DND-41 (cell line): ENCODE measurements at regions not wholly inside any gene's neighbourhood (a gene's known extent, or its start where the extent isn't known, plus 50 kb on each side); places are given as distances from the start of the nearest gene placed in this dataset.

Experiments
- ATAC-seq: fragments of 200-7000 bp; cut with Tn5 transposase; 3 replicates; pipeline ENCODE4 v1.9.1; 2021; ENCODE audit warnings: low read depth; ENCODE audit not compliant: insufficient read depth
- DNase-seq: peaks from one replicate; pipeline ENCODE4 v3.0.0-alpha.2; 2020
- H2AFZ ChIP-seq: 2 replicates; pipeline ENCODE4 v1.6.0; 2012; ENCODE audit warnings: low read depth, low read length
- H3K27ac ChIP-seq: 2 replicates; pipeline ENCODE4 v1.5.1; 2012; ENCODE audit warnings: low read length, inconsistent platforms
- H3K27me3 ChIP-seq: fragments of 200-600 bp; sonication (generic); 2 replicates; pipeline ENCODE4 v1.6.0; 2012; ENCODE audit warnings: low read length, mild to moderate bottlenecking, inconsistent platforms; ENCODE audit not compliant: insufficient read depth, poor library complexity
- H3K36me3 ChIP-seq: 2 replicates; pipeline ENCODE4 v1.5.1; 2012; ENCODE audit warnings: low read length, inconsistent platforms; ENCODE audit not compliant: insufficient read depth
- H3K4me1 ChIP-seq: 2 replicates; pipeline ENCODE4 v1.5.1; 2012; ENCODE audit warnings: mild to moderate bottlenecking, low read length; ENCODE audit not compliant: insufficient read depth
- H3K4me2 ChIP-seq: 2 replicates; pipeline ENCODE4 v1.6.0; 2012; ENCODE audit warnings: mild to moderate bottlenecking, moderate library complexity, low read length, inconsistent platforms; ENCODE audit not compliant: insufficient read depth
- H3K4me3 ChIP-seq, 2 experiments: fragments of 200-600 bp in 1 of 2; shearing (Covaris generic) in 1 of 2; 2 replicates each; pipeline ENCODE4 v1.5.1; 2012 to 2016; ENCODE audit warnings: inconsistent platforms in 2 of 2, low read length in 2 of 2, mild to moderate bottlenecking in 2 of 2, low read depth in 1 of 2, moderate library complexity in 1 of 2
- H3K79me2 ChIP-seq: 2 replicates; pipeline ENCODE4 v1.6.0; 2012; ENCODE audit warnings: low read length, inconsistent platforms; ENCODE audit not compliant: insufficient read depth
- H3K9ac ChIP-seq: 2 replicates; pipeline ENCODE4 v1.6.0; 2012; ENCODE audit warnings: low read depth, mild to moderate bottlenecking, inconsistent platforms, low read length, moderate library complexity
- H3K9me3 ChIP-seq: 2 replicates; pipeline ENCODE4 v1.5.1; 2012; ENCODE audit warnings: low read length, moderate library complexity, mild to moderate bottlenecking, inconsistent platforms; ENCODE audit not compliant: insufficient read depth, severe bottlenecking
- H4K20me1 ChIP-seq: 2 replicates; pipeline ENCODE4 v1.6.0; 2012; ENCODE audit warnings: low read length; ENCODE audit not compliant: insufficient read depth
- EZH2 ChIP-seq: IDR thresholded peaks from 3 replicates; pipeline ENCODE4 v1.6.1; 2012; ENCODE audit warnings: borderline replicate concordance, low read depth, mild to moderate bottlenecking, moderate library complexity, low read length, inconsistent platforms; ENCODE audit not compliant: severe bottlenecking
- TF ChIP-seq, protein P1 (sequence below): IDR thresholded peaks from 2 replicates; pipeline ENCODE4 v1.5.1; 2012; ENCODE audit warnings: borderline replicate concordance, low read length, moderate library complexity, mild to moderate bottlenecking; ENCODE audit not compliant: poor library complexity, severe bottlenecking; ENCODE audit errors: extremely low read depth

DNA sequence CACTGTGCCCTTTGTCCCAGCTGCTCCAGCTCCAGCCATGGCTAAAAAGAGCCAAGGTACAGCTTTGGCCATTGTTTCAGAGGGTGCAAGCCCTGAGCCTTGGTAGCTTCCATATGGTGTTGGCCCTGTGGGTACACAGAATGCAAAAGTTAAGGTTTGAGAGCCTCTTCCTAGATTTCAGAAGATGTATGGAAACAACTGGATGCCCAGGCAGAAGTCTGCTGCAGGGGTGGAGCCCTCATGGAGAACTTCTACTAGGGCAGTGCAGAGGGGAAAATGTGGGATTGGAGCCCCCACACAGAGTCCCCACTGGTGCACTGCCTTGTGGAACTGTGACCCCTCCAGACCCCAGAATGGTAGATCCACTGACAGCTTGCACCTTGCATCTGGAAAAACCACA lies 70.9 kb upstream of the MSX1 start:
- Histone ChIP-seq H3K4me2 (no peak overlapping the region), H3K4me3 (no peak overlapping the region)
- TF ChIP-seq, protein P1, sequence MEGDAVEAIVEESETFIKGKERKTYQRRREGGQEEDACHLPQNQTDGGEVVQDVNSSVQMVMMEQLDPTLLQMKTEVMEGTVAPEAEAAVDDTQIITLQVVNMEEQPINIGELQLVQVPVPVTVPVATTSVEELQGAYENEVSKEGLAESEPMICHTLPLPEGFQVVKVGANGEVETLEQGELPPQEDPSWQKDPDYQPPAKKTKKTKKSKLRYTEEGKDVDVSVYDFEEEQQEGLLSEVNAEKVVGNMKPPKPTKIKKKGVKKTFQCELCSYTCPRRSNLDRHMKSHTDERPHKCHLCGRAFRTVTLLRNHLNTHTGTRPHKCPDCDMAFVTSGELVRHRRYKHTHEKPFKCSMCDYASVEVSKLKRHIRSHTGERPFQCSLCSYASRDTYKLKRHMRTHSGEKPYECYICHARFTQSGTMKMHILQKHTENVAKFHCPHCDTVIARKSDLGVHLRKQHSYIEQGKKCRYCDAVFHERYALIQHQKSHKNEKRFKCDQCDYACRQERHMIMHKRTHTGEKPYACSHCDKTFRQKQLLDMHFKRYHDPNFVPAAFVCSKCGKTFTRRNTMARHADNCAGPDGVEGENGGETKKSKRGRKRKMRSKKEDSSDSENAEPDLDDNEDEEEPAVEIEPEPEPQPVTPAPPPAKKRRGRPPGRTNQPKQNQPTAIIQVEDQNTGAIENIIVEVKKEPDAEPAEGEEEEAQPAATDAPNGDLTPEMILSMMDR: no peak
- TF ChIP-seq EZH2: no peak

GRCh38 chr4:4787421-4787820 lies 72.0 kb upstream of the MSX1 start:
- Histone ChIP-seq H3K36me3 (no peaks in the 10 kb centered on the region), H2AFZ (no peak overlapping the region), H3K27me3 (no peaks in the 10 kb centered on the region), H3K4me1 (no peaks in the 10 kb centered on the region), H3K79me2 (no peaks in the 10 kb centered on the region), H3K9ac (no peak overlapping the region), H3K4me3 (no peak overlapping the region), H4K20me1 (no peaks in the 10 kb centered on the region), H3K4me2 (no peak overlapping the region), H3K27ac (no peak overlapping the region), H3K9me3 (peaks cover 20% of the 10 kb centered on the region)
- TF ChIP-seq, protein P1: no peak
- no peak for TF ChIP-seq EZH2
- ATAC-seq: no peak
- DNase-seq: no peak

More for the DNA sequence above, 70.9 kb upstream of the MSX1 start:
- no peak overlapping the region for H3K9ac ChIP-seq
- DNase-seq: no peak
- no peaks in the 10 kb centered on the region for H3K36me3 ChIP-seq
- H3K9me3 ChIP-seq: peaks cover 20% of the 10 kb centered on the region
- H4K20me1 ChIP-seq: no peaks in the 10 kb centered on the region
- H2AFZ ChIP-seq: no peak overlapping the region
- H3K27ac ChIP-seq: no peak overlapping the region
- H3K79me2 ChIP-seq: no peaks in the 10 kb centered on the region
- no peaks in the 10 kb centered on the region for H3K4me1 ChIP-seq
- no peak for ATAC-seq
- no peaks in the 10 kb centered on the region for H3K27me3 ChIP-seq

GRCh38 chr4:4784379-4784778 lies 75.1 kb upstream of the MSX1 start:
- Histone ChIP-seq H3K9me3 (peaks cover 12% of the 10 kb centered on the region), H4K20me1 (no peaks in the 10 kb centered on the region), H3K27me3 (peaks cover 3% of the 10 kb centered on the region), H3K4me3 (no peak overlapping the region), H3K27ac (no peak overlapping the region), H3K9ac (no peak overlapping the region), H3K4me1 (no peaks in the 10 kb centered on the region), H2AFZ (no peak overlapping the region), H3K4me2 (no peak overlapping the region), H3K36me3 (no peaks in the 10 kb centered on the region), H3K79me2 (no peaks in the 10 kb centered on the region)
- ATAC-seq (no peak), DNase-seq (no peak)
- TF ChIP-seq EZH2: no peak
- TF ChIP-seq, protein P1: no peak

DNA sequence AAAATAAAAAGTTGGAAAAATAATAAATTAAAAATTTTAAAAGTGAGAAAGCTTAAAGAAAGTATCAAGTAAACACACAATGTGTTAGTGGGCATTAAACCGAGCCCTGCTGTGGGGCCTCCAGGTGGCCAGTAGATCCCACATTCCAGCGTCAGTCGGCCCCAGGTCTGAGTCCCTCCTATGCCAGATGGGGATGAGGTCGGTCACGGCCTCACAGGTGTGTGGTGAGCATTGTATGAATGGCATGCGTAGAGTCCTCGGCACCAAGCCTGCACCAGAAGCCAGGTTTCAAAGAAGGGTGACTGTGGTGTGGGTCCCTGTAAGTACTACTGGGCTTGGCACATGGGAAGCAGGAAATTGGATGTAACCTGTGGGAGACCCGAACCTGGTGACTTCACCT lies 75.6 kb upstream of the MSX1 start:
- peaks cover 8% of the 10 kb centered on the region for H3K9me3 ChIP-seq
- H3K27ac ChIP-seq: no peak overlapping the region
- no peak for TF ChIP-seq EZH2
- TF ChIP-seq, protein P1: no peak
- peaks cover 3% of the 10 kb centered on the region for H3K27me3 ChIP-seq
- no peaks in the 10 kb centered on the region for H3K79me2 ChIP-seq
- no peak overlapping the region for H2AFZ ChIP-seq
- H4K20me1 ChIP-seq: no peaks in the 10 kb centered on the region
- DNase-seq (no peak), ATAC-seq (no peak)
- H3K9ac ChIP-seq: no peak overlapping the region
- no peak overlapping the region for H3K4me2 ChIP-seq
- H3K36me3 ChIP-seq: no peaks in the 10 kb centered on the region
- no peaks in the 10 kb centered on the region for H3K4me1 ChIP-seq
- H3K4me3 ChIP-seq: no peak overlapping the region
